GOT3 (cell line): ENCODE measurements at regions not wholly inside any gene's neighbourhood (a gene's known extent, or its start where the extent isn't known, plus 50 kb on each side); places are given as distances from the start of the nearest gene placed in this dataset.
"Not testable (repeated sequence)": the region's sequence is repeated elsewhere in the genome, so short reads cannot be mapped to it uniquely, and the experiment has no call there.

Experiments
- DNase-seq: peaks from one replicate; lab custom pipeline; 2025; ENCODE audit warnings: mixed read lengths; lab: John Stamatoyannopoulos, UW

- no peak for DNase-seq
These were observed 125.8 kb upstream of the STARD13 start for GRCh38 chr13:33411312-33411711.

DNA sequence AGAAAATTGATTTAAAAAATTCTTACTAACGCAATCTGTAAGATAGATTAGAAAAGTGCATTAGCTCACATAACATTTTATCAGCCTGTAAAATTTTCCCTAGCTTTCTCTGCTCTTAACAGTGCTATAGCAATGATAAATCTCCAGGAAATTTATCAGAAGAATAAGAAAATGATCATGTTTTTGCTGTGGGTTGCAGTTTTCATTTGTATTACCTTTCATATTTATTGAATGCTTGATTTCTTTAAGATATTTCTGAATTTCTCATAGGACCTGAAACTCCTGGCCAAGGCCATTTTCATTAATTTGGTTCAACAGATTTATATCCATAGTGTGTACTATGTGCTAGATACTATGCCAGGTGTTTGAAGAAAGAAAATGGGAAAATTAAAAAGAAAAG lies 130.3 kb upstream of the STARD13 start:
- DNase-seq = no peak

- not testable (repeated sequence) for DNase-seq
These were observed 132.8 kb upstream of the STARD13 start for GRCh38 chr13:33418224-33418953.

DNA sequence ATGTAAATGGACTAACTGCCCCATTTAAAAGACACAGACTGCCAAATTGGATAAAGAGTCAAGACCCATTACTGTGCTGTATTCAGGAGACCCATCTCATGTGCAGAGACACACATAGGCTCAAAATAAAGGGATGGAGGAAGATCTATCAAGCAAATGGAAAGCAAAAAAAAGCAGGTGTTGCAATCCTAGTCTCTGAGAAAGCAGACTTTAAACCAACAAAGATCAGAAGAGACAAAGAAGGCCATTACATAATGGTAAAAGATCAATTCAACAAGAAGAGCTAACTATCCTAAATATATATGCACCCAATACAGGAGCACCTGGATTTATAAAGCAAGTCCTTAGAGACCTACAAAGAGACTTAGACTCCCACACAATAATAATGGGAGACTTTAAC lies 134.6 kb upstream of the STARD13 start:
- not testable (repeated sequence) for DNase-seq

DNA sequence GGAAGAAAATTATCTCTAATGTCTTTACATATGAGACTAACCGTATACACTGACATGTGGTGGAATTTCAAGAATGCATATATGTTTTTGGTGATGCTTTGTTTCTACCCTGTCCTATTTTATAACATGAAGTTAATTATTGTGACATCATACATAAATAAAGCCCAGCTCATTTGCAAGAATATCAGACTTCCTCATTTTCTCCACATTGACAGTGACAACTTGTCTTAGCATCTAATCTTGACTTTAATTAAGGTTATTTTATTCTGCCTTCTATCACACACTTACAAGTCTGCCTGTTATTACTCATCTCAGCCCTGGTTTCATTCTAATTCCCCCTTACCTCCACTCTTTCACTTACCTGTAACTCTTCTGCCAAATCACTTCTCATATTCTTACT lies 140.6 kb upstream of the STARD13 start:
- DNase-seq = no peak

GRCh38 chr13:33433316-33433715 lies 147.8 kb upstream of the STARD13 start:
- no peak for DNase-seq

- DNase-seq = no peak
These were observed 149.1 kb upstream of the STARD13 start for GRCh38 chr13:33434676-33435075.

DNA sequence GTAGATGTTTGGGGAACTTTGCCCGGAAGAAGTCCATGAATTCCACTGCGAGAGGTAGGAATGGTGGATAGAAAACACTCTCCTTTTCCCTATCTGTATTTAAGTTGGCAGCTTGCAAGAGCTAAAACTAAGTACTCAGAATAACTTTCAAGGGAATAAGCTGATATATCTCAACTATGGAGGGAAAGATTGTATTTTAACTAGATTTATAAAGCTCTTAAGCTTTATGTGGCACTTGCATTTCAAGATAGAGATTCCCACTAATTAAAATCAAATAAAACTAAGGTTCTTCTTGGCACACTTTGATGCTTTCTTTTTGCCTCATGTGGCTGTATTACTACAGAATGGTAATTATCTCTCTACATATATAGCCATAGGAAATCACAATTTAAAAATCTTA lies 149.7 kb upstream of the STARD13 start:
- DNase-seq = no peak

GRCh38 chr13:33438918-33439317 lies 153.4 kb upstream of the STARD13 start:
- DNase-seq = no peak

- no peak for DNase-seq
These were observed 155.5 kb upstream of the STARD13 start for GRCh38 chr13:33441015-33441414.

GRCh38 chr13:33445024-33445423 lies 159.5 kb upstream of the STARD13 start:
- DNase-seq = no peak

DNA sequence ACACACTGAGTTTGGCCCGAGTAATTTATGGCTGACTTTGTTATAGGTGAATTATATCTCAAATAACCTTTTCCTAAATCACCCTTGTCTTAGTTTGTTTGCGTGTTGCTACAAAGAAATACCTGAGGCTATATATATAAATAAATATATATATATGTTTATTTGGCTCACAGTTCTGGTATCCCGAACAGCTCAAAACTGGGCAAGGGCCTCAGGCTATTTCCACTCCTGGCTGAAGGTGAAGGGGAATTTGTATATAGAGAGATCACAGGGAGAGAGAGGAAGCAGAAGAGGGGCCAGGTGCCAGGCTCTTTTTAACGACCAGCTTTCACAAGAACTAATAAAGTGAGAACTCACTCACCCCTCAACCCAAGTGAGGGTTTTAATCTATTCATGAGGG lies 159.9 kb upstream of the STARD13 start:
- DNase-seq = no peak

DNA sequence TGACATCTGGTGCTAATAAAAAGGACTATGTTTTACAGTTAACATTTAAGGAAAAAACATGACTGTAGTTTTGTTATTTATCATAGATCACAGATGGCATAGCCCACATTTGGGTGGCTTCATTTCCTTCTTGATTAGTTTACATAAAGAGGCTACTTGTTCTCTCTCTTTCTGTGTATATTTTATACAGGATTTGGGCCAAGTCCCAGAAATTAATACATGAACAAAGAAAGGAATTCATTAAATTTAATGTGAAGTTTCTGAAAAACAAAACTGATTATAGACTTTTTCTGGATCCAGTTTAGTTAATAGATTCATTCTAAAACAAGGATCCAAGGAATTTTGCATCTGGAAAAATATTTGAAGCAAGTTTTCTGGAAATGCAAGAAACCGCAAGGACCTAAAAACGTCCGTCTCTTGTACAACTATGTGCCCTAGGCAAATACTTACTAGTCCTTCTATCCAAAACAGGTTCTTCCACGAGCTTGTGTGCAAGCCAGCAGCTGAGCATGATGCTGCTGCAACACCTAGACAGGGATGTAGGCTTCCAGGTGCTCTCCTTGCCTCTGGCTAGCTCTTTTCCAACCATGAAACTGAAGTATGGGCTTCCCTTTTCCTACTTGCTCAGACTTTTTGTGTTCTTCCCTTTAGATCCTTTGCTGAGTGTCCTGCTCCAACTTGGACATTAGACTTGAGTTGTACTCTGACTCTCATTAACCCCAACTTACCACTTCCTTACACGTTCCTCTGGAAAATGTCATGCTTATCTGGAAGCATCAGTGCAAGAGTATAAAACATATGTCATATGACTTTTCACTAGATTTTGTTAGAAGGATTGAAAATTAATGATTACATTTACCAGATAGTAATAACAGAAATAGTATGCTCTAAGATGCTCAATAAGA lies 161.5 kb upstream of the STARD13 start:
- DNase-seq = no peak

DNA sequence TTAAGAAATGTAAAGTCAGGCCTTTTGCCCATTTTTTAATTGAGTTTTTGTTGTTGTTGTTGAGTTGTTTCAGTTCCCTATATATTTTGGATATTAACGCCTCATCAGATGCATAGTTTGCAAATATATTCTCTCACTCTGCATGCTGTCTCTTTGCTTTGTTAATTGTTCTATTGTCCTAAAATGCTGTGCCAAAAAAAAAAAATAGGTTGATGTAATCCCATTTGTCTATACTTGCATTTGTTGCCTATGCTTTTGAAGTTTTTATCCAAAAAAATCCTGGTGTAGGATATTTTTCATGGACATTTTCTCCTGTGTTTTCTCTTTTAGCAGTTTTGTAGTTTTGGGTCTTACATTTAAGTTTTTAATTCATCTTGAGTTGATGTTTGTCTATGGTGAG lies 163.3 kb upstream of the STARD13 start:
- DNase-seq = no peak

DNA sequence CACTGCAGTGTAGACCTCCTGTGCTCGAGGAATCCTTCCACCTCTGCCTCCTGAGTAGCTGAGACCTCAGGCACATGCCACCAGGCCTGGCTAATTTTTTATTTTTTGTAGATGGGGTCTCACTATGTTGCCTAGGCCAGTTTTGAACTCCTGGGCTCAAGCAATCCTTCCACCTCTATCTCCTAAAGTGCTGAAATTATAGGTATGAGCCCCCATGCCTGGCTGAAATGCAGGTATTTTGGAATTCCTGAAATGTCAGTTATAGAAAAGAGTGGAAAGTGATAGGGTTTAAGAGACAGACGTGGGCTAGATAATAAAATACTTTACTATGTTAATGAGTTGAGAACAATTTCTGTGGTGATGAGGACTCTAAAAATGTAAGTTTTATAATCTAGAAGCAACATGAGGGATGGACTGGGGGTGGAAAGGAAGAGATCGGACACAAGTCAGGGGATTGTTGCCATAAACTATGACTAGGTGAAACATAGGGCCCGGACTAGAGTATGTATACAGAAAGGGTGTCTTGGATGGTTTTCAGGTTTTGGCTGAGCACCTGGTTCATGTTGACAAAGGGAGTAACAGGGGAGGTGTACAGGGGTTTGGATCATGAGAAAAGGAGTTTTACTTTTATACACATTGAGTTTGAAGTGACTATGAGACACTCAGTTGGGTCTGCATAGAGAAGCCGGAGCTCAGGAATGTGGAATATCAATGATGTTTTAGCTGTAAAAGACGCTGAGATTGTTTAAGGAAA lies 165.6 kb upstream of the STARD13 start:
- DNase-seq = no peak

GRCh38 chr13:33452873-33453517 lies 167.4 kb upstream of the STARD13 start:
- no peak for DNase-seq

- no peak for DNase-seq
These were observed 168.4 kb upstream of the STARD13 start for GRCh38 chr13:33453936-33454335.

DNA sequence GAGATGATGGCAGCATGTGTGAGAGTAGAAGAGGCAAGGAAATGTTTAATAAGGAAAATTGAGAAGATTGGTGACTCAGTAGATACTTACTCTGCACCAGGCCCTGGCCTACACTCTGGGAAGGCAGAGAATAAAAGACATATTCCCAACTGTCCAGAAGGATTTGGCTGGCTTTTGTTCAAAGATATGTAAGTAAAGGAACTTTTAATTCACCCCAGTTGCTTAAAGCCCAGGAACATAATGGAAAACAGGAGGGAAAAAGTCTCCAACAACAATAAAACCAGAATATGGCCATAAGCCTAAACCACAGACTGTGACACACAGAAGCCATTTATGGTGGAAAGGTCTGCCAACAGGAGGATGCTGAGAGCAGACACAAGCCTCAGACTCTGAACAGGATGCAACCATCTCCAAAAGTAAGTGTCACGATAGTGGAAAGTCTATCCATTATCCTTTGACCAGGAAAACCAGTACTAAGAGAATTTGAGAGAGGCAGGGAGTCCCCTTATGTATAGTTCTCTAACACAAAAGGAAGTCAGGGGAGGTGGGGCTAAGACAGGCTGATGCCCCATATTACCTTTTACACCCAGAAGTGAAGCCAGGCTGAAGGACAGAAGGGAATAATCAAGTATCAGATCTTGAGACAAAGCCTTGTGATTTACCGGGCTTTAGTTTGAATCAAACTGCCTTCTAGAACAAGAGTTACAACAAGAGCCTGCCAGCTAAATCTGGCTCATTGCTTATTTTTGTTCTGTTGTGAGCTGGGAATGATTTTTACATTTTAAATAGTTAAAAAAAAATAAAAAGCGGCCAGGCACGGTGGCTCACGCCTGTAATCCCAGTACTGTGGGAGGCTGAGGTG lies 169.5 kb upstream of the STARD13 start:
- no peak for DNase-seq

GRCh38 chr13:33459702-33460101 lies 174.1 kb upstream of the STARD13 start:
- no peak for DNase-seq

DNA sequence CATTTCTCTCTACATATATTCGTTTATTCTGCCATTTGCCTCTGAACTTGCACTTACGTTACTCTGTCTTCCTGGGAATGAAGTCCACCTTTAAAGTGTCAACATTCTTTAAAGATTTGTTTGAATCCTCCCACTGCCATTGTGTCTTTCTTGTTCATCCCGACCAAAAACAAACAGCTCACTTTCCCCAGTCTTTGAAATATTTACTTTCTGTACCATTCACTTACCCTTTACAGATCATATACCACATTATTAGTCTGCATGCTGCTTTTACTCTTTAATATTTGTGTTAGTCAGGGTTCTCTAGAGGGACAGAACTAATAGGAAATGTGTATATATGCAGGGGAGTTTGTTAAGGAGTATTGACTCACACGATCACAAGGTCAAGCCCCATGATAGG lies 176.6 kb upstream of the STARD13 start:
- no peak for DNase-seq

GRCh38 chr13:33464345-33464744 lies 178.8 kb upstream of the STARD13 start:
- no peak for DNase-seq
